Colonic mucosa (tissue), 4 donors: ENCODE measurements at regions not wholly inside any gene's neighbourhood (a gene's known extent, or its start where the extent isn't known, plus 50 kb on each side); places are given as distances from the start of the nearest gene placed in this dataset.

Source experiments
- DNase-seq: peaks from one replicate; pipeline ENCODE4 v3.0.0-alpha.2; 2020
- H3K27ac ChIP-seq: fragments of 200-600 bp; one replicate; pipeline ENCODE4 v1.8.0; 2021
- H3K27me3 ChIP-seq: fragments of 200-600 bp; one replicate; pipeline ENCODE4 v1.8.0; 2021
- H3K36me3 ChIP-seq: fragments of 200-600 bp; one replicate; pipeline ENCODE4 v1.8.0; 2021
- H3K4me1 ChIP-seq: fragments of 200-600 bp; one replicate; pipeline ENCODE4 v1.8.0; 2021; ENCODE audit warnings: mild to moderate bottlenecking
- H3K4me3 ChIP-seq: fragments of 200-600 bp; one replicate; pipeline ENCODE4 v1.8.0; 2021
- H3K9ac ChIP-seq, 2 donors: one replicate each; pipeline ENCODE4 v1.7.0; 2013; ENCODE audit warnings: control low read depth in 2 of 2, low read depth in 2 of 2, low read length in 2 of 2
- H3K9me3 ChIP-seq: fragments of 200-600 bp; one replicate; pipeline ENCODE4 v1.8.0; 2021
- intact Hi-C: fragments of 100-400 bp; cut with DNase I; formaldehyde crosslinking; loops from one replicate; pipeline ENCODE4 v1.14.1; 2022
- TF ChIP-seq, protein P1 (sequence below): fragments of 200-600 bp; IDR thresholded peaks from one replicate; pipeline ENCODE4 v1.8.0; 2022; ENCODE audit warnings: antibody characterized with exemption, mild to moderate bottlenecking
- donor health status: healthy.
- donor health status: DM: no; HTN: no; CAD: no.
- donor health status: DM: no; HTN: no; CAD: no.

GRCh38 chr2:181189951-181190350, 209.5 kb downstream of the UBE2E3 start:
- intact Hi-C loops, result no loop called here
- H3K9me3 ChIP-seq, result no peaks in the 10 kb centered on the region
- H3K4me1 ChIP-seq, result no peaks in the 10 kb centered on the region
- H3K36me3 ChIP-seq, result no peaks in the 10 kb centered on the region
- H3K9ac ChIP-seq, result no peak overlapping the region
- no peak overlapping the region for H3K27ac ChIP-seq
- H3K4me3 ChIP-seq, result no peak overlapping the region
- H3K27me3 ChIP-seq, result no peaks in the 10 kb centered on the region
- DNase-seq, result no peak
- TF ChIP-seq, protein P1, sequence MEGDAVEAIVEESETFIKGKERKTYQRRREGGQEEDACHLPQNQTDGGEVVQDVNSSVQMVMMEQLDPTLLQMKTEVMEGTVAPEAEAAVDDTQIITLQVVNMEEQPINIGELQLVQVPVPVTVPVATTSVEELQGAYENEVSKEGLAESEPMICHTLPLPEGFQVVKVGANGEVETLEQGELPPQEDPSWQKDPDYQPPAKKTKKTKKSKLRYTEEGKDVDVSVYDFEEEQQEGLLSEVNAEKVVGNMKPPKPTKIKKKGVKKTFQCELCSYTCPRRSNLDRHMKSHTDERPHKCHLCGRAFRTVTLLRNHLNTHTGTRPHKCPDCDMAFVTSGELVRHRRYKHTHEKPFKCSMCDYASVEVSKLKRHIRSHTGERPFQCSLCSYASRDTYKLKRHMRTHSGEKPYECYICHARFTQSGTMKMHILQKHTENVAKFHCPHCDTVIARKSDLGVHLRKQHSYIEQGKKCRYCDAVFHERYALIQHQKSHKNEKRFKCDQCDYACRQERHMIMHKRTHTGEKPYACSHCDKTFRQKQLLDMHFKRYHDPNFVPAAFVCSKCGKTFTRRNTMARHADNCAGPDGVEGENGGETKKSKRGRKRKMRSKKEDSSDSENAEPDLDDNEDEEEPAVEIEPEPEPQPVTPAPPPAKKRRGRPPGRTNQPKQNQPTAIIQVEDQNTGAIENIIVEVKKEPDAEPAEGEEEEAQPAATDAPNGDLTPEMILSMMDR, result no peak

DNA sequence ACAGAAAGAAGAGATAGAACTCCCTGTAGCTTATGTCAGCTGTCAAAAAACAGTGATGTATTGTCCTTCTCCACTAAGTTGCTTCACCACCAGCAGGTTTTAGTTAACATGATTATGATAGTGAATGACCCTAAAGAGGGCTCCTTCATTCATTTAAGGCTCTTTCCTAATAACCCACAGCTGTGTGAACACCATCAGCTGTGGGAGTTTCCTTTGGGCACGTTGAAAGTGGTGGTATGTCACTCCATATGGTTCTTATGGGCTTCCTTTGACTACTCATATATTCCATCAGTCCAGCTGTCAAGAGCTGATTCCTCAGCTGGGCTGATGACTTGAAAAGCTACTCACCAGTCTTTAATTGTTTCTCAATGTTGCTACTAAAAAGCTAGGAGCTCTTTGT, 210.3 kb downstream of the UBE2E3 start:
- Histone ChIP-seq H3K4me1 (no peaks in the 10 kb centered on the region), H3K27me3 (no peaks in the 10 kb centered on the region), H3K36me3 (no peaks in the 10 kb centered on the region), H3K9me3 (no peaks in the 10 kb centered on the region), H3K27ac (no peak overlapping the region), H3K4me3 (no peak overlapping the region), H3K9ac (no peak overlapping the region)
- DNase-seq, result no peak
- intact Hi-C loops, result no loop called here
- TF ChIP-seq, protein P1, result no peak

GRCh38 chr2:181193550-181193949, 213.1 kb downstream of the UBE2E3 start:
- intact Hi-C loops, result no loop called here
- TF ChIP-seq, protein P1, result no peak

GRCh38 chr2:181196401-181196800, 216.0 kb downstream of the UBE2E3 start:
- no peak overlapping the region for H3K4me3 ChIP-seq
- intact Hi-C loops, result no loop called here
- H3K27me3 ChIP-seq, result no peaks in the 10 kb centered on the region
- H3K9me3 ChIP-seq, result no peaks in the 10 kb centered on the region
- DNase-seq, result no peak
- TF ChIP-seq, protein P1, result no peak
- H3K36me3 ChIP-seq, result no peaks in the 10 kb centered on the region
- H3K27ac ChIP-seq, result no peak overlapping the region
- H3K4me1 ChIP-seq, result no peaks in the 10 kb centered on the region
- H3K9ac ChIP-seq, result no peak overlapping the region

More at GRCh38 chr2:181193550-181193949, 213.1 kb downstream of the UBE2E3 start:
- H3K36me3 ChIP-seq, result no peaks in the 10 kb centered on the region
- no peak overlapping the region for H3K4me3 ChIP-seq
- no peak overlapping the region for H3K27ac ChIP-seq
- DNase-seq, result no peak
- no peak overlapping the region for H3K9ac ChIP-seq
- H3K4me1 ChIP-seq, result no peaks in the 10 kb centered on the region
- H3K9me3 ChIP-seq, result no peaks in the 10 kb centered on the region
- H3K27me3 ChIP-seq, result no peaks in the 10 kb centered on the region

- no peaks in the 10 kb centered on the region for H3K4me1 ChIP-seq
- TF ChIP-seq, protein P1, result no peak
- no peaks in the 10 kb centered on the region for H3K27me3 ChIP-seq
- intact Hi-C loops, result no loop called here
- DNase-seq, result no peak
- no peaks in the 10 kb centered on the region for H3K9me3 ChIP-seq
- H3K27ac ChIP-seq, result no peak overlapping the region
- H3K4me3 ChIP-seq, result no peak overlapping the region
- H3K36me3 ChIP-seq, result no peaks in the 10 kb centered on the region
- H3K9ac ChIP-seq, result no peak overlapping the region
These were observed 216.8 kb downstream of the UBE2E3 start for GRCh38 chr2:181197140-181197760.
